ENCODE measurements at regions not wholly inside any gene's neighbourhood (a gene's known extent, or its start where the extent isn't known, plus 50 kb on each side); places are given as distances from the start of the nearest gene placed in this dataset.

- TF ChIP-seq CTCF (IDR thresholded peaks at IDR 0.05; ENCODE audit: control insufficient read depth, insufficient read depth, low read depth, low read length, missing control alignments): peak; percentile 14
- DNase-seq (ENCODE audit: low read depth): peak; percentile 58
- H3K4me3 ChIP-seq (ENCODE audit: control insufficient read depth, low read depth, low read length): no peak overlapping the region
Observed at GRCh38 chr7:80060218-80060806, 74.3 kb upstream of the GNAI1 start.

- no peak overlapping the region for H3K4me3 ChIP-seq (ENCODE audit: control insufficient read depth, low read depth, low read length)
- no peak for DNase-seq (ENCODE audit: low read depth)
- no peak for TF ChIP-seq CTCF (IDR thresholded peaks at IDR 0.05; ENCODE audit: control insufficient read depth, insufficient read depth, low read depth, low read length, missing control alignments)
Observed at GRCh38 chr7:80057488-80057887, 77.1 kb upstream of the GNAI1 start.

- no peak overlapping the region for H3K4me3 ChIP-seq (ENCODE audit: control insufficient read depth, low read depth, low read length)
- DNase-seq (ENCODE audit: low read depth): no peak
- TF ChIP-seq CTCF (IDR thresholded peaks at IDR 0.05; ENCODE audit: control insufficient read depth, insufficient read depth, low read depth, low read length, missing control alignments): no peak
Observed at GRCh38 chr7:80054356-80054755, 80.3 kb upstream of the GNAI1 start.

GRCh38 chr7:80053124-80053523 lies 81.5 kb upstream of the GNAI1 start:
- TF ChIP-seq CTCF (IDR thresholded peaks at IDR 0.05; ENCODE audit: control insufficient read depth, insufficient read depth, low read depth, low read length, missing control alignments): no peak
- no peak overlapping the region for H3K4me3 ChIP-seq (ENCODE audit: control insufficient read depth, low read depth, low read length)
- DNase-seq (ENCODE audit: low read depth): no peak

- no peak overlapping the region for H3K4me3 ChIP-seq (ENCODE audit: control insufficient read depth, low read depth, low read length)
- TF ChIP-seq CTCF (IDR thresholded peaks at IDR 0.05; ENCODE audit: control insufficient read depth, insufficient read depth, low read depth, low read length, missing control alignments): peak; percentile 33
- DNase-seq (ENCODE audit: low read depth): no peak
Observed at GRCh38 chr7:80047856-80048459, 86.7 kb upstream of the GNAI1 start.

GRCh38 chr7:80047032-80047431 lies 87.6 kb upstream of the GNAI1 start:
- H3K4me3 ChIP-seq (ENCODE audit: control insufficient read depth, low read depth, low read length): no peak overlapping the region
- DNase-seq (ENCODE audit: low read depth): no peak
- TF ChIP-seq CTCF (IDR thresholded peaks at IDR 0.05; ENCODE audit: control insufficient read depth, insufficient read depth, low read depth, low read length, missing control alignments): no peak

Data from AG09309 (cell line).